ENCODE measurements at regions not wholly inside any gene's neighbourhood (a gene's known extent, or its start where the extent isn't known, plus 50 kb on each side); places are given as distances from the start of the nearest gene placed in this dataset.

DNA sequence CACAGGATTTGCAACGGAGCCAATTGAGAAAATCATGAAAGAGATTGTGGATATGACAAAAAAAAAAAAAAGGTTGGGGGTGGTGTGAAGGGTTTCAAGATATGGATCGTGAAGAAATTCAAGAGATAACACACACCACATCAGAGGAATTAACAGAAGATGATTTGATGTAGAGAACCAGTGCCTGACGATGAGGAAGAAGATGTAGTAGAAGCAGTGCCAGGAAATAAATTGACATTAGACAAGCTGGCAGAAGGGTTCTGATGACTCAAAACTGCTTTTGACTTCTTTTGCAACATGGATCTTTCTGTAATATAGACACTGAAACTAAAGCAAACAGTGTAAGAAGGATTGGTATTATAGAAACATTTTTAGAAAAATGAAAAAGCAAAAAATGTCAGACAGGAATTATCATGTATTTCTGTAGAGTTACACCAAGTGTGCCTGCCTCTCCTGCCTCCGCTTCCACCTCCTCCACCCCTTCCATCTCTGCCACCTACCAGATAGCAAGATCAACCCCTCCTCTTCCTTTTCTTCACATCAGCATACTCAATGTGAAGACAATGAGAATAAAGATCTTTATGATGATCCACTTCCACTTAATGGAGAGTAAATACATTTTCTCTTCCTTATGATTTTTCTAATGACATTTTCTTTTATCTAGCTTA, 127.5 kb upstream of the OTUD4 start:
- Histone ChIP-seq H3K27me3 (ENCODE audit: insufficient read depth, low read depth) (no peaks in the 10 kb centered on the region), H3K4me3 (IDR thresholded peaks at IDR 0.05; ENCODE audit: insufficient read depth, low read depth, low read length) (no peak overlapping the region)

DNA sequence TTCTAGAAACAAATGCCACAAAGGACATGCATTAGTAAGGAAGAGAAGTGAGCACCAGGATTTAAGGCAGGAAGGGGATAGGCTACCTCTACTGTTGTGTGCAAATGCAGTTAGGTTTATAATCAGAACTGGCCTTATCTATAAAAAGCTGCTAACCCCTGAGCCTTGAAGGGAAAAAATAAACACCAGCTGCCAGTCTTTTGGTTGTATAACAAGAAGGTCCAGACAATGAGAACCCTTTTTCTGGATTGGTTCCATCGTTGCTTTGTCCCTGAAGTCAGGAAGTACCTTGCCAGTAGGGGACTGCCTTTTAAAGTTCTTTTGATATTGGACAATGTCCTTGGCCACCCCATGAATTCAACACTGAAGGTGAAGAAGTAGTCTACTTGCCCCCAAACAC, 126.7 kb upstream of the OTUD4 start:
- Histone ChIP-seq H3K27ac (no peak overlapping the region), H3K4me1 (ENCODE audit: low read depth, poor library complexity, severe bottlenecking) (no peaks in the 10 kb centered on the region), H3K9ac (no peak overlapping the region), H3K4me2 (no peak overlapping the region), H4K20me1 (ENCODE audit: insufficient read depth) (no peaks in the 10 kb centered on the region), H3K4me3 (IDR thresholded peaks at IDR 0.05; ENCODE audit: insufficient read depth, low read depth, low read length) (no peak overlapping the region), H3K79me2 (ENCODE audit: insufficient read depth, low read depth) (no peaks in the 10 kb centered on the region), H3K27me3 (ENCODE audit: insufficient read depth, low read depth) (no peaks in the 10 kb centered on the region), H3K36me3 (ENCODE audit: insufficient read depth) (no peaks in the 10 kb centered on the region), H2AFZ (ENCODE audit: low read depth) (no peak overlapping the region)
- TF ChIP-seq, protein P1, sequence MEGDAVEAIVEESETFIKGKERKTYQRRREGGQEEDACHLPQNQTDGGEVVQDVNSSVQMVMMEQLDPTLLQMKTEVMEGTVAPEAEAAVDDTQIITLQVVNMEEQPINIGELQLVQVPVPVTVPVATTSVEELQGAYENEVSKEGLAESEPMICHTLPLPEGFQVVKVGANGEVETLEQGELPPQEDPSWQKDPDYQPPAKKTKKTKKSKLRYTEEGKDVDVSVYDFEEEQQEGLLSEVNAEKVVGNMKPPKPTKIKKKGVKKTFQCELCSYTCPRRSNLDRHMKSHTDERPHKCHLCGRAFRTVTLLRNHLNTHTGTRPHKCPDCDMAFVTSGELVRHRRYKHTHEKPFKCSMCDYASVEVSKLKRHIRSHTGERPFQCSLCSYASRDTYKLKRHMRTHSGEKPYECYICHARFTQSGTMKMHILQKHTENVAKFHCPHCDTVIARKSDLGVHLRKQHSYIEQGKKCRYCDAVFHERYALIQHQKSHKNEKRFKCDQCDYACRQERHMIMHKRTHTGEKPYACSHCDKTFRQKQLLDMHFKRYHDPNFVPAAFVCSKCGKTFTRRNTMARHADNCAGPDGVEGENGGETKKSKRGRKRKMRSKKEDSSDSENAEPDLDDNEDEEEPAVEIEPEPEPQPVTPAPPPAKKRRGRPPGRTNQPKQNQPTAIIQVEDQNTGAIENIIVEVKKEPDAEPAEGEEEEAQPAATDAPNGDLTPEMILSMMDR (conservative IDR thresholded peaks at IDR 0.05; ENCODE audit: low read depth, low read length): no peak

More for the DNA sequence above, 127.5 kb upstream of the OTUD4 start:
- TF ChIP-seq, protein P1 (conservative IDR thresholded peaks at IDR 0.05; ENCODE audit: low read depth, low read length): no peak
- H3K9ac ChIP-seq: no peak overlapping the region
- no peaks in the 10 kb centered on the region for H3K4me1 ChIP-seq (ENCODE audit: low read depth, poor library complexity, severe bottlenecking)
- H3K4me2 ChIP-seq: no peak overlapping the region
- H2AFZ ChIP-seq (ENCODE audit: low read depth): no peak overlapping the region
- H3K36me3 ChIP-seq (ENCODE audit: insufficient read depth): no peaks in the 10 kb centered on the region
- no peaks in the 10 kb centered on the region for H3K79me2 ChIP-seq (ENCODE audit: insufficient read depth, low read depth)
- no peak overlapping the region for H3K27ac ChIP-seq
- H4K20me1 ChIP-seq (ENCODE audit: insufficient read depth): no peaks in the 10 kb centered on the region

DNA sequence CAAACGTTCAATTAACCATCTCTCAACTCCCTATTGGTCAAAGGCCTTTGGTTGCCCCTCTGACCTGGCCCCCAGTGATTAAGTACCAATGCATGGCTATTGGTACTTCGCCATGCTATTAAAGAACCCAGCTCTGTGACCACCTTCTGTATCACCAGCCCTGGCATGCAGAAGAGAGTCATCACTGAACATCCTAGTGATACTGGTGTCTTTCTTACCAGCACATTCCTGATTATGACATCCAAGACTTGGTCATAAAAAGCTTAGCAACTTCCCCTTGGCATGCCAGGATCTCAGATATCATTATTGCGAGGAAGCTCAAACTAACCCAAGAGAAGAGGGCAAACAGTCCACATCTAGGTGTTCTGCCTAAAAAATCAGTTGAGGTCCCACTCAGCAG, 122.3 kb upstream of the OTUD4 start:
- no peak overlapping the region for H3K4me2 ChIP-seq
- no peak overlapping the region for H3K9ac ChIP-seq
- peaks cover 26% of the 10 kb centered on the region for H3K4me1 ChIP-seq (ENCODE audit: low read depth, poor library complexity, severe bottlenecking)

DNA sequence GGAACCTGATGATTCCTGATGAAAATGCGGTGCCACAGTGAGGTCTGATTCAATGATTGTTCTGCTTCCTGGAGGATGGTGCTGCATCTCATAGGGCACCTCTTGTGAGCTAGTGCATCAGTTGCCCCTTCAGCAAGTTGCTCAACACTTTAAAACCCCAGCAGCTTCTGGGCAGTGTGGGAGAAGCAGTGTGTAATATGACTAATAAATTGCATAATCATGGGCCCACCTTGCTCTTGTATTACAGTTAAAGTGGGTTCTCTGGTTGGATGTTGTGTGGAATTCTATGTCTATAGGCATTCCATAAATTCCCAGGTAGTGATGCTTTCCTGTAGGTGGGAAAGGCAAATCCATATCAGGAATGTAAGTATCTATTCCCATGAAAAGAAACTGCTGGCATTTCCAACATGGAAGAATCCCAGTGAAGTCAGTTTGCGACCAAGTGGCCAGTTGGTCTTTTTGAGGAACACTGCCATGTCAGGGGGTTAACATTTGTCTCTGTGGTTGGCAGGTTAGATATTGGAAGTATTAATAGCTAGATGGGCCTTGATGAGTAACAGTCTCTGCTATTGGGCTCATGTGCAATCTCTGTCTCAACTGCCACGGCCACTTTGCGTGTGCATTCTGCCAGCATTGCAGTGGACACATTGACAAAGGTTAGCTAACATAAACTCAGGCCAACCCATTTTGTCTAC, 121.1 kb upstream of the OTUD4 start:
- H3K4me2 ChIP-seq: no peak overlapping the region
- H3K36me3 ChIP-seq (ENCODE audit: insufficient read depth): no peaks in the 10 kb centered on the region
- H4K20me1 ChIP-seq (ENCODE audit: insufficient read depth): no peaks in the 10 kb centered on the region
- no peak overlapping the region for H3K9ac ChIP-seq
- no peak overlapping the region for H2AFZ ChIP-seq (ENCODE audit: low read depth)
- no peak overlapping the region for H3K27ac ChIP-seq
- no peak overlapping the region for H3K4me3 ChIP-seq (IDR thresholded peaks at IDR 0.05; ENCODE audit: insufficient read depth, low read depth, low read length)
- no peaks in the 10 kb centered on the region for H3K79me2 ChIP-seq (ENCODE audit: insufficient read depth, low read depth)
- TF ChIP-seq, protein P1 (conservative IDR thresholded peaks at IDR 0.05; ENCODE audit: low read depth, low read length): no peak
- H3K27me3 ChIP-seq (ENCODE audit: insufficient read depth, low read depth): no peaks in the 10 kb centered on the region
- H3K4me1 ChIP-seq (ENCODE audit: low read depth, poor library complexity, severe bottlenecking): peaks cover 26% of the 10 kb centered on the region

More for the DNA sequence above, 122.3 kb upstream of the OTUD4 start:
- Histone ChIP-seq H3K4me3 (IDR thresholded peaks at IDR 0.05; ENCODE audit: insufficient read depth, low read depth, low read length) (no peak overlapping the region), H3K79me2 (ENCODE audit: insufficient read depth, low read depth) (no peaks in the 10 kb centered on the region), H3K27ac (no peak overlapping the region), H2AFZ (ENCODE audit: low read depth) (no peak overlapping the region), H4K20me1 (ENCODE audit: insufficient read depth) (no peaks in the 10 kb centered on the region), H3K36me3 (ENCODE audit: insufficient read depth) (no peaks in the 10 kb centered on the region), H3K27me3 (ENCODE audit: insufficient read depth, low read depth) (no peaks in the 10 kb centered on the region)
- TF ChIP-seq, protein P1 (conservative IDR thresholded peaks at IDR 0.05; ENCODE audit: low read depth, low read length): no peak
